ENCODE measurements at regions not wholly inside any gene's neighbourhood (a gene's known extent, or its start where the extent isn't known, plus 50 kb on each side); places are given as distances from the start of the nearest gene placed in this dataset.

GRCh38 chr12:84361651-84362551 lies 550.7 kb downstream of the SLC6A15 start:
- Mint-ChIP-seq H3K9me3 (no peaks in the 10 kb centered on the region), H3K27me3 (no peaks in the 10 kb centered on the region), H3K4me3 (no peak overlapping the region), H3K4me1 (ENCODE audit: low read depth) (no peaks in the 10 kb centered on the region), H3K27ac (no peak overlapping the region), H3K36me3 (ENCODE audit: low read depth) (no peaks in the 10 kb centered on the region)
- ChIA-PET POLR2A (no interaction called here), CTCF (no interaction called here)
- Histone ChIP-seq H3K27me3 (ENCODE audit: control insufficient read depth in 1 of 2, insufficient read depth in 2 of 2, low read length in 2 of 2) (no peaks in the 10 kb centered on the region), H3K4me1 (ENCODE audit: insufficient read depth, low read length) (no peaks in the 10 kb centered on the region), H3K36me3 (ENCODE audit: insufficient read depth, low read length) (no peaks in the 10 kb centered on the region), H3K9me3 (ENCODE audit: control insufficient read depth in 1 of 2, insufficient read depth in 1 of 2, low read length in 2 of 2) (peaks cover 0 to 25% of the 10 kb centered on the region in 2 experiments), H3K27ac (ENCODE audit: low read depth in 1 of 2, low read length in 2 of 2) (no peak overlapping the region), H3K4me3 (ENCODE audit: low read length) (no peak overlapping the region)
- intact Hi-C loops (cut with DNase I, micrococcal nuclease) = no loop called here
- TF ChIP-seq, protein P1, sequence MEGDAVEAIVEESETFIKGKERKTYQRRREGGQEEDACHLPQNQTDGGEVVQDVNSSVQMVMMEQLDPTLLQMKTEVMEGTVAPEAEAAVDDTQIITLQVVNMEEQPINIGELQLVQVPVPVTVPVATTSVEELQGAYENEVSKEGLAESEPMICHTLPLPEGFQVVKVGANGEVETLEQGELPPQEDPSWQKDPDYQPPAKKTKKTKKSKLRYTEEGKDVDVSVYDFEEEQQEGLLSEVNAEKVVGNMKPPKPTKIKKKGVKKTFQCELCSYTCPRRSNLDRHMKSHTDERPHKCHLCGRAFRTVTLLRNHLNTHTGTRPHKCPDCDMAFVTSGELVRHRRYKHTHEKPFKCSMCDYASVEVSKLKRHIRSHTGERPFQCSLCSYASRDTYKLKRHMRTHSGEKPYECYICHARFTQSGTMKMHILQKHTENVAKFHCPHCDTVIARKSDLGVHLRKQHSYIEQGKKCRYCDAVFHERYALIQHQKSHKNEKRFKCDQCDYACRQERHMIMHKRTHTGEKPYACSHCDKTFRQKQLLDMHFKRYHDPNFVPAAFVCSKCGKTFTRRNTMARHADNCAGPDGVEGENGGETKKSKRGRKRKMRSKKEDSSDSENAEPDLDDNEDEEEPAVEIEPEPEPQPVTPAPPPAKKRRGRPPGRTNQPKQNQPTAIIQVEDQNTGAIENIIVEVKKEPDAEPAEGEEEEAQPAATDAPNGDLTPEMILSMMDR (IDR thresholded peaks at IDR 0.05) = no peak
- no peak for DNase-seq
- no peak for ATAC-seq (ENCODE audit: poor library complexity)

DNA sequence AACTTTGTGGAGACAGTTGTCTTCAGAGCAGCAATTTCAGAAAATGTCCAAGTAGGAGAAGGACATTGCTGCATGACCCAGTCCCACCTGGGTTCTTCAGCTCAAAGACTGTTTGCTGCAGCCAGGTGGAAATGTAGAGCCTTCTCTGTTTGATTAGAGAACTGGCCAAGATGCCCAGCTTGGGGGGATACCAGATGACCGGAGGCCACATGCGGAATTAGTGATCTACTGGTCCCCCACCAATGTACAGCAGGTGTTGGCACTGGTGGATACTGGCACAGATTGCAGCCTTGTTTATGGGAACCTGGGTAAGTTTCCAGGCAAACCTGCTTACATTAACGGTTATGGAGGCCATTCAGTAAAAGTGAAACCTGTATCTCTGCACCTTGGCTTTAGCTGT lies 555.3 kb downstream of the SLC6A15 start:
- POLR2A ChIA-PET = no interaction called here

GRCh38 chr12:84356224-84356623 lies 556.4 kb downstream of the SLC6A15 start:
- no peak overlapping the region for H3K4me3 Mint-ChIP-seq
- Histone ChIP-seq H3K36me3 (ENCODE audit: insufficient read depth, low read length) (no peaks in the 10 kb centered on the region), H3K9me3 (ENCODE audit: control insufficient read depth in 1 of 2, insufficient read depth in 1 of 2, low read length in 2 of 2) (peaks cover 0 to 5% of the 10 kb centered on the region in 2 experiments), H3K4me3 (ENCODE audit: low read length) (no peak overlapping the region), H3K27ac (ENCODE audit: low read depth in 1 of 2, low read length in 2 of 2) (no peak overlapping the region), H3K27me3 (ENCODE audit: control insufficient read depth in 1 of 2, insufficient read depth in 2 of 2, low read length in 2 of 2) (no peaks in the 10 kb centered on the region), H3K4me1 (ENCODE audit: insufficient read depth, low read length) (no peaks in the 10 kb centered on the region)
- H3K27ac Mint-ChIP-seq = no peak overlapping the region
- CTCF ChIA-PET = no interaction called here
- H3K4me1 Mint-ChIP-seq (ENCODE audit: low read depth) = no peaks in the 10 kb centered on the region
- H3K27me3 Mint-ChIP-seq = no peaks in the 10 kb centered on the region
- intact Hi-C loops (cut with DNase I, micrococcal nuclease) = no loop called here
- POLR2A ChIA-PET = no interaction called here
- TF ChIP-seq, protein P1 (IDR thresholded peaks at IDR 0.05) = no peak
- no peaks in the 10 kb centered on the region for H3K9me3 Mint-ChIP-seq
- no peaks in the 10 kb centered on the region for H3K36me3 Mint-ChIP-seq (ENCODE audit: low read depth)
- DNase-seq (no peak), ATAC-seq (ENCODE audit: poor library complexity) (no peak)

More for the DNA sequence above, 555.3 kb downstream of the SLC6A15 start:
- H3K27ac Mint-ChIP-seq = no peak overlapping the region
- CTCF ChIA-PET = no interaction called here
- no peaks in the 10 kb centered on the region for H3K27me3 Mint-ChIP-seq
- ATAC-seq (ENCODE audit: poor library complexity) (no peak), DNase-seq (no peak)
- Histone ChIP-seq H3K27me3 (ENCODE audit: control insufficient read depth in 1 of 2, insufficient read depth in 2 of 2, low read length in 2 of 2) (no peaks in the 10 kb centered on the region), H3K36me3 (ENCODE audit: insufficient read depth, low read length) (no peaks in the 10 kb centered on the region), H3K4me3 (ENCODE audit: low read length) (no peak overlapping the region), H3K4me1 (ENCODE audit: insufficient read depth, low read length) (no peaks in the 10 kb centered on the region), H3K27ac (ENCODE audit: low read depth in 1 of 2, low read length in 2 of 2) (no peak overlapping the region), H3K9me3 (ENCODE audit: control insufficient read depth in 1 of 2, insufficient read depth in 1 of 2, low read length in 2 of 2) (peaks cover 0 to 15% of the 10 kb centered on the region in 2 experiments)
- no peaks in the 10 kb centered on the region for H3K36me3 Mint-ChIP-seq (ENCODE audit: low read depth)
- intact Hi-C loops (cut with DNase I, micrococcal nuclease) = no loop called here
- H3K9me3 Mint-ChIP-seq = no peaks in the 10 kb centered on the region
- TF ChIP-seq, protein P1 (IDR thresholded peaks at IDR 0.05) = no peak
- no peaks in the 10 kb centered on the region for H3K4me1 Mint-ChIP-seq (ENCODE audit: low read depth)
- no peak overlapping the region for H3K4me3 Mint-ChIP-seq

All from CD4-positive, alpha-beta T cell (primary cell).